Loucy (cell line): ENCODE measurements at regions not wholly inside any gene's neighbourhood (a gene's known extent, or its start where the extent isn't known, plus 50 kb on each side); places are given as distances from the start of the nearest gene placed in this dataset.

Source experiments
- H2AFZ ChIP-seq: fragments of 200-600 bp; sonication (generic); 2 replicates; pipeline ENCODE4 v1.6.0; 2016; ENCODE audit warnings: antibody characterized with exemption, mild to moderate bottlenecking, low read length, moderate library complexity
- H3F3A ChIP-seq: fragments of 200-600 bp; 2 replicates; pipeline ENCODE4 v1.6.0; 2016; ENCODE audit warnings: antibody characterized with exemption, low read depth, mild to moderate bottlenecking
- H3K27me3 ChIP-seq: fragments of 200-600 bp; sonication (generic); 2 replicates; pipeline ENCODE4 v1.6.1; 2014; ENCODE audit warnings: low read length, mild to moderate bottlenecking; ENCODE audit not compliant: insufficient read depth, poor library complexity, severe bottlenecking
- H3K36me3 ChIP-seq: fragments of 200-600 bp; sonication (generic); 2 replicates; pipeline ENCODE4 v1.6.1; 2016; ENCODE audit warnings: low read length; ENCODE audit not compliant: insufficient read depth
- H3K4me1 ChIP-seq: fragments of 200-600 bp; sonication (generic); 2 replicates; pipeline ENCODE4 v1.5.1; 2014; ENCODE audit warnings: low read length, mild to moderate bottlenecking; ENCODE audit not compliant: insufficient read depth, poor library complexity, severe bottlenecking
- H3K4me2 ChIP-seq: fragments of 200-600 bp; sonication (generic); 2 replicates; pipeline ENCODE4 v1.6.0; 2014; ENCODE audit warnings: antibody characterized with exemption, low read length, low read depth, mild to moderate bottlenecking; ENCODE audit not compliant: poor library complexity, severe bottlenecking
- H3K4me3 ChIP-seq: fragments of 200-600 bp; sonication (generic); 2 replicates; pipeline ENCODE4 v1.5.1; 2014; ENCODE audit warnings: low read length, mild to moderate bottlenecking, mixed read lengths; ENCODE audit not compliant: poor library complexity, severe bottlenecking
- H3K79me2 ChIP-seq: fragments of 200-600 bp; sonication (generic); 2 replicates; pipeline ENCODE4 v1.6.1; 2014; ENCODE audit warnings: low read length; ENCODE audit not compliant: insufficient read depth
- H3K9ac ChIP-seq: fragments of 200-600 bp; sonication (generic); 2 replicates; pipeline ENCODE4 v1.6.0; 2014; ENCODE audit warnings: mild to moderate bottlenecking, low read depth, low read length, moderate library complexity; ENCODE audit not compliant: poor library complexity, severe bottlenecking
- H3K9me2 ChIP-seq: fragments of 200-600 bp; sonication (generic); replicated peaks from 2 replicates; pipeline ENCODE4 v1.6.1; 2016; ENCODE audit warnings: low read depth, low read length, mixed read lengths
- H3K9me3 ChIP-seq: fragments of 200-600 bp; sonication (generic); 2 replicates; pipeline ENCODE4 v1.6.1; 2014; ENCODE audit warnings: mild to moderate bottlenecking, antibody characterized with exemption, low read length, low read depth; ENCODE audit not compliant: insufficient read depth
- H4K20me1 ChIP-seq: fragments of 200-600 bp; sonication (generic); 2 replicates; pipeline ENCODE4 v1.6.0; 2014; ENCODE audit warnings: antibody characterized with exemption, low read length, mild to moderate bottlenecking; ENCODE audit not compliant: insufficient read depth, poor library complexity, severe bottlenecking
- CTCF ChIP-seq: fragments of 200-600 bp; sonication (generic); conservative IDR thresholded peaks from 2 replicates; pipeline ENCODE4 v1.5.1; 2014; ENCODE audit warnings: mild to moderate bottlenecking, antibody characterized with exemption, low read length
- EZH2phosphoT487 ChIP-seq: fragments of 200-600 bp; IDR thresholded peaks from 2 replicates; pipeline ENCODE4 v1.6.1; 2018; ENCODE audit warnings: antibody characterized with exemption, mild to moderate bottlenecking, moderate library complexity, borderline replicate concordance

- Histone ChIP-seq H3K9ac (no peak overlapping the region), H3K4me1 (no peaks in the 10 kb centered on the region), H4K20me1 (no peaks in the 10 kb centered on the region), H3F3A (no peaks in the 10 kb centered on the region), H3K9me3 (no peaks in the 10 kb centered on the region), H3K4me2 (no peak overlapping the region), H2AFZ (peak overlapping the region; percentile 22; the same call in 1 of the 2 replicates), H3K36me3 (no peaks in the 10 kb centered on the region), H3K79me2 (no peaks in the 10 kb centered on the region), H3K9me2 (no peaks in the 10 kb centered on the region), H3K27me3 (no peaks in the 10 kb centered on the region), H3K4me3 (no peak overlapping the region)
- TF ChIP-seq EZH2phosphoT487 (no peak), CTCF (no peak)
These were observed 146.1 kb downstream of the LNPK start for GRCh38 chr2:175855794-175856453.

GRCh38 chr2:175855236-175855635 is 146.8 kb downstream of the LNPK start:
- Histone ChIP-seq H2AFZ (no peak overlapping the region), H3K4me2 (no peak overlapping the region), H3K9ac (no peak overlapping the region), H4K20me1 (no peaks in the 10 kb centered on the region), H3K27me3 (no peaks in the 10 kb centered on the region), H3K4me3 (no peak overlapping the region), H3K79me2 (no peaks in the 10 kb centered on the region), H3K36me3 (no peaks in the 10 kb centered on the region), H3K9me2 (no peaks in the 10 kb centered on the region), H3K9me3 (no peaks in the 10 kb centered on the region), H3F3A (no peaks in the 10 kb centered on the region), H3K4me1 (no peaks in the 10 kb centered on the region)
- TF ChIP-seq EZH2phosphoT487 (no peak), CTCF (no peak)

GRCh38 chr2:175854665-175855064 is 147.4 kb downstream of the LNPK start:
- H3K4me1 ChIP-seq: no peaks in the 10 kb centered on the region
- no peak overlapping the region for H3K4me2 ChIP-seq
- H2AFZ ChIP-seq: no peak overlapping the region
- H3K9ac ChIP-seq: no peak overlapping the region
- H3K9me2 ChIP-seq: no peaks in the 10 kb centered on the region
- no peaks in the 10 kb centered on the region for H3K79me2 ChIP-seq
- H3K9me3 ChIP-seq: no peaks in the 10 kb centered on the region
- no peaks in the 10 kb centered on the region for H3K27me3 ChIP-seq
- no peaks in the 10 kb centered on the region for H3F3A ChIP-seq
- no peak overlapping the region for H3K4me3 ChIP-seq
- TF ChIP-seq EZH2phosphoT487: no peak
- TF ChIP-seq CTCF: no peak
- H4K20me1 ChIP-seq: no peaks in the 10 kb centered on the region
- no peaks in the 10 kb centered on the region for H3K36me3 ChIP-seq
